ENCODE measurements at regions not wholly inside any gene's neighbourhood (a gene's known extent, or its start where the extent isn't known, plus 50 kb on each side); places are given as distances from the start of the nearest gene placed in this dataset.

DNA sequence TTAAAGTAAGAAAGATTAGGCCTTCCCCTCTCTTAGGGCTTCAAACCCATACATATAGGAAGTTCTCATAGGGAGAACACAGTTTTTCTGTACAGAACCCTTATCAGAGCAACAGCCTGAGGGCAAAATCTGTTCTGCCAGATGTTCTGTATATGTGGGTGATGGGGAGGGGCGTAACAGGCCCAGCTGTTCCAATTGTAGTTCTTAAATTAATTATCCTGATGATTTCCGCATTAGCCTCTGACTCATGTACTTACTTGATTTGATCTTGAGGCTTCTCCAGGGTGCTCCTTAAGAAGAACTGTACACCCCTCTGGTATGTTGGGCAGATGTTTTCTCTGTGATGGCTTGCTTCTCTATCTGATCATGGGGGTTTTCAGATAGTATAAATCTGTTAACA is 123.1 kb upstream of the C11orf87 start:
- no peak for DNase-seq

DNA sequence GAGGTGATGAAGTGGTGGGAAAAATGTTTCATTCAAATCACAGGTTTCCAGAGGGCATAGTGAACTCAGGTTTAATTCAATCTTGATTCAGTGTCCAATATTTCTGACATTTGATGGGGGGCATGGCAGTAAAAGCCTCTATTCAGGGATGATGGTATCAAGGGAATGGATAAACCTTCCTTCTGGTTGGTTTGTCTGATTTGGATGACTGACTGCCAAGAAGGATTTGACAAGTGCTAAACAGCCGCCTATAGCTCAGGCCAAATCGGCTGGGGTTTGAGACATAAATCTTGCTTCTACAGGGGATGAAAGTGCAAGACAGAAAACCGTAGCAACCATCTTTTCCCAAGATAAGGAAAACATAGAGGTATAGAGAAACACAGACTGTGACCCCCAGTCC is 121.8 kb upstream of the C11orf87 start:
- DNase-seq: no peak

DNA sequence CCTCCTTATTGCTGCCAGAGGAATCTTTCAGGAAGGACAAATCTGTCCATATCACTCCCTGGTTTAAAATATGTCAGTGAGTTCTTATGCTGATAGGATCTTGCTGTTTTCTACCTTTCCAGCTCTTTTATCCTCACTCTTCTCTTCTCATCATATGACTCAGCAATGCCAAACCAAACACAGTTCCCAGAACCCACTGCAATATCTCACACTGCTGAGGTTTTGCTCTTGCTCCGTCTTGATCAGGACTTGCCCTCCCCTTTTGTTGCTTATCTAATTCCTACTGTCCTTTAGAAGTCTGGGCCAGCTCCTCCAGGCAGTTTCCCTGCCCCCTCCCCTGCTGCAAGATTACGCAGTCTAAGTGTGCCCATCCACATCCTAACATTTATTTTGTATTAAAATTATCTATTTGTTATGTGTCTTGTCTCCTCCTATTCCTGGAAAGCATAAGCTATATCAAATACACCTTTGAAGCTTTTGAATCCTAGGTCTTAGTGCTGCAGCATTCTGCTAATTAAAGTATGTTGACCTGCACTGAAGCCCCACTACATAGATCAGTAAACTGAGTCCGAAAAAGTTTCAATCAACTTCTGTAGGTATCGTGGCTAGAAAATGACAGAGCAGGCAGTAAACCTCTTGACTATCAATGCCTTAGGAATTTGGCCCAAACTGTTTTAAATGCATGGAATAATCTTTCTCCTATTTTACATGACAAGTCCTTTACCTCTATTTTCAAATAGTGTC is 119.2 kb upstream of the C11orf87 start:
- DNase-seq: no peak

DNA sequence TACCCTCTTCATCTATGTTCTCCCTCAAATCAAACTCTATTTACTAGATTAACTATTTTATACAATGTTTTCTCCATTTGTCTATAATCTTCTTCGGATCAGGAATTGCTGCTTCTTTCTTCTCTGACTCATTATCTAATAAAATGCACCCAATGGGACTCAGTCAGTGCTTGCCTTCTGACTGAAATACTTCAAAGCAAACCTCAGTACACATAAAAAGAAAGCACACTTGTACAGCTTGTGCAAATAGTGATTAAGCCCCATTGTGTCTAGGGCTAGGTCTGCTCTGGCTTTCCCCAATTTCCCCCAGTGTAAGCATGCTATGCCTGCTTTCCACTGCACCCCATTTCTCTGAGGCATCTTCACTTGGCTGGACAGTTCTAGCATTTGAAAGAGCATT is 118.6 kb upstream of the C11orf87 start:
- no peak for DNase-seq

DNA sequence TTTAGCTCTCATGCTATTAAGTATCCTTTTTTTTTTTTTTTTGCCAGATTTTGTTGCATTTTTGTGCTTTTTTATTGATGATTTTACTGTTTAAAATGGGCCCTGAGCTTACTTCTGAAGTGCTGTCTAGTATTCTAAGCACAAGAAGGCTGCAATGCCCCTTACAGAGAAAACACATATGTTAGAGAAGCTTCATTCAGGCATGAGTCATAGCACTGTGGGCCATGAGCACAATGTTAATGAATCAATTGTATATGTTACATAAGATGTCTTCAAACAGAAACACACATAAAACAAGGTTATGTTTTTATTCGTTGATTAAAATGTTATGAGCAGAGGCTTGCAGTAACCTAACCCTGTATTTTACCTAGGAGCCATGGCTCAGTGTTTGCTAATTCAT is 117.8 kb upstream of the C11orf87 start:
- no peak for DNase-seq

DNA sequence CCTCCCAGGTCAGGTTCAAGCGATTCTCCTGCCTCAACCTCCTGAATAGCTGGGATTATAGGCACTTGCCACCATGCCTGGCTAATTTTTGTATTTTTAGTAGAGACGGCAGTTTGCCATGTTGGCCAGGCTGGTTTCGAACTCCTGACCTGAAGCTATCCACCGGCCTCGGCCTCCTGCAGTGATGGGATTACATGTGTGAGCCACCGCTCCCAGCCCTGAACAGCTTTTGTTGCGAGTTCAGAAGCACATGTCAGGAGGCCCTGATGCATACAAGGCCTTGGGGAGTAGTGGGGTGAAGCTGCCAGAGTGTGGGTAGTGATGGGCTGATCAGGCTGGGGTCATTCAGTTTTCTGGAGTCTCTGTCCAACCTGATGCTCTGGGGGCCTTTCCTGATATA is 117.0 kb upstream of the C11orf87 start:
- DNase-seq: no peak

DNA sequence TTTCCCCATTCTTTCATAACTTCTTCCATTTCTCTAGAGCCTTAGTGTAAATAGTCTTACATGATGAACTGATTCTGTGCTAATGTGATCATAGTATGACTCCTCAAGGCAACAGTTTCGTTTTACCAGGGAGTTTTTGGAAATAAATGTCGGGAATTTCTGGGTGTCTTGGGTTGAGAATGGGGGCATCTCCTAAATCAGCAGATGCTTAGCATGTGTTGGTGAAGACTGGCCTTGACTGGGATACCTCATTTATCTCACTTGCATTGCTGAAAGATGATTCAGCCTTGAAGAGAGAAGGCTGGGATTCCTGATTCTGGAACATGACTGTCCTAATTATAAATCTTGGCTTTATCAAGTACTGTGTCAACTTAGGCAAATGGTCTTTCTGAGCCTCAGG is 115.7 kb upstream of the C11orf87 start:
- no peak for DNase-seq

DNA sequence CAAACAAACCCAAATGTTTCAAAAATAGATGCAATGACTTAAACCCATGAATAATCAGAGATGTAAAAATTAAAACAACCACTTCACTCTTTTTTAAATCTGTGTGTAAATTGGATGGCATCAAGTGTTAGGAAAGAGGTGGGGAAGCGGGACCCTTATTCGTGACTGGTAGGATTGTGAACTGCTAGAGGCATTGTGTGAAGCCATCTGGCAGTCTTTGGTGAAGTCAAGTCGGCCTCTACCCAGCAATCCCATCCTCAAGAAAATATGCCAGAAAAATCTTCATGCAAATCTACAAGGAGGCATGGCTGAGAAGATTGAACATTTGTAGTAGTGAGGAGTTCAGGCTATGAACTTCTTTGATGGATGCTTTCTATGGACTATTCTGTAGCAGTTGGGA is 114.6 kb upstream of the C11orf87 start:
- no peak for DNase-seq

DNA sequence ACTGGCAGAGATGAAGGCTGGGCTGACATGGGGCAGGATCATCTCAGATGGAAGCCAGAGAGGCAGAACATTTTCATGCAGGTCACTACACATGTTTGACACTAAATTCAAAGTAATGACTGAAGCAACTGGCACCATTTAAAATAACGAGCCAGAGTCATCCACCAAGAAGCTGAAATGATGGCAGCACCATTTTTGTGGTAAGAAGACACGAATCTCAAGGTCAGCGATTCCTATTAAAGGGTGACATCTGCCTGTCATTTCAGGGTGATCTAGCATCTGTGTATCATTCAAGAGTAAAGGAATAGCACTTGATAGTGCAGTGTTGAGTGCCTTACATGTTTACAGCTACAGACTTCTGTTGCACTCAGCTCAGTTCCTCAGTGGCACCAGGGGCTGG is 113.4 kb upstream of the C11orf87 start:
- DNase-seq: no peak

DNA sequence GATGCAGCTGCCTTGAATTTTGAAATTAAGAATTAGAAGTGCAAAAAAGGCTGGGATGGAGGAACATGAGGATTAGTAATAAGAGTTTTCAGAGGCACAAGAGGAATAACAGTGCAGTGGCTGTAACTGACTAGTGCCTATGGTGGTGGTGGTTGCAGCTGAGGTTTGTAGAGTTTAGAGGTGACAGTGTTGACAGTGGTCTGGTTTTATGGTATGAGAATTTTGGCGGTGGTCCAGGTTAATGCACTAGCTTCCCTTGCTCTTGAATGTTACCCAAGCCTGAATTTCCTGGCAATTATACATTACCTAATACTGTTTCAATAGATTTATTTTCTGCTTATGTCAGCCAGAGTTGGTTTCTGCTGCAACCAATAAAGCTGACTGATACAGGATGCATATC is 112.8 kb upstream of the C11orf87 start:
- no peak for DNase-seq

DNA sequence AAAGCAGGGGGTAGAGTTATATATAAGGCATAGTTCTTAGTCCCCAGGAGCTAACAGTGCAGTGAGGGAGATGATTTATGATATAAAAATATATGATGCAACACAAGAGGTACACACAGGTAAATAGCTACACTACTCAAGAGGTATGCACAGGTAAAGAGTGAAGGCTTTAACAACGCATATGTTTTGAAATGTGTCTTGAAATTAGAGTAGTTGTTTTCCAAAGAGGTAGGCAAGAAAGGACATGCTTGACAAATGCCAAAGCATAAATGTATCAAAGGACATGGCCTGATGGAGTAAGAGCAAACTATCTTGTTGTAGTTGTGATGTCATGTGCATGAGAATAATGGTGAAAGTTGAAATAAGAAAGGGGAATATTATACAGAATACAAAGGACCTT is 104.3 kb upstream of the C11orf87 start:
- no peak for DNase-seq

DNA sequence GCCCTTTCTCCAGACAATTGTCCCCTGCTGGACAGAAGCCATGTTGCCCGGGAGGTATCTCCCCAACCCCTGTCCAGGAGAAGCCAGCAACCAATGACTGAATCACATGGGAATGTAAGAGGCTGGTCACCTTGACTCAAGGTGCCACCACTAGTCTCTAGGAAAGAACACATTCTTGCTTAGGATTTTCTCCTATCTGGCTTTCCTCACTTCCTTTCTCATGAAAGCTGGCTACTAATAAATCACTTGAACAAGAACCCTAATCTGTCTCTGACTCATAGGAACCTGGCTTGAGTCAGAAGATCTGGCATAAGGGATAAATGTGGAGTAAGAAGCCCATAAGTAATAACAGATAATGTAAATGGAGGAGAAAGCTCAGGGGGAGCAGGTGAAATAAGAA is 101.4 kb upstream of the C11orf87 start:
- DNase-seq: no peak

DNA sequence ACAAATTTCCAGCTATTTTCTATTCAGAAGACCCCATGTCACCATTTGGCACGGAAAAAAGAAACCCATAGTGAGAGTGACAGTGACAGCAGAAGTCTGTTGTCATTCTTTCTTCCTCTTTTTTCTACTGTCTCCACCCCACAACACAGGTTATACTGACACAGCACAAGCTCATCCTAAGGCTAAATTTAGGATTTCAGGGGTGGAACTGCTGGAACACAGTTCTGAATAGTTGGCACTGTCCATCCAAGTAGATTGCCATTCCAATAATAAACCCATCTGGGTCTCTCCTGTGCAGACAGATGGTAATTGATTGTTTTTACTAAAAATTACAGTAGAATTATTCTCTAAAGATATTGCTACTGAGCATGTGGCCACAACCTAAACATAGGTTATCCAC is 95.2 kb upstream of the C11orf87 start:
- DNase-seq: no peak

DNA sequence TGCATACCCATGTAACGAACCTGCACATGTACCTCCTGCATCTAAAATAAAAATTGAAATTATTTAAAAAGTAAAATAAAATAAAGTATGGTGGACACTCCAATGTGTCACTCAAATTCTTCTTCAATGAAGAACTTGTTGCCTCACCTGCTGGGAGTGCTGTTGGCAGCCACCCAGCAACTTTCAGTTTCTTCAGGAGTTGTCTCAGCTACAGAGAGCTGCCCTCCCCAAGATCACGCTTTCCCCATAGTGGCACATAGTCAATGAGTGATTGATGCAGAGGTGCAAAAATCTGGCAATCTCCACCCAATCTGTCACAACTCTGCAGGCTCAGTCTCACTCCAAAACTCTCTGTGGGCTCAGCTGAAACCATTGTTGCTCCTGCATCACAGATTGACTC is 92.3 kb upstream of the C11orf87 start:
- DNase-seq: no peak

DNA sequence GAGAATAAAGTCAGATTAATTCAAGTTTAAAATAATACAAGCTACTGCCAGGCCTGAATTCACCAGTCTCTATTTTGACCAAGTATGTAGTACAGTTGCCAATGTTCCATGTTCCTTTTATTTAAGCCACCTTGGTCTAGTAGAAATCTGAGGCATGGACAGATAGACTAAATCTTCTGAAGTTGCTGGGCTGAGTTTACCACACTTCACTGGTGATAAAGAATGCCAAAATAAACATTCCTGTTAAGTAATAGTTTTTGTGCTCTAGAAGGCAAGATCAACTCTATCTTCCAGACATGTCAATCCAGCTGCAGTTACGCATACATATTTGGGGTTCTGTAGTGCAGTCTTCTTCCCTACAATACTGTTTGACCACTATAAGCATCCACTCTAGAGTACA is 83.9 kb upstream of the C11orf87 start:
- DNase-seq: no peak

DNA sequence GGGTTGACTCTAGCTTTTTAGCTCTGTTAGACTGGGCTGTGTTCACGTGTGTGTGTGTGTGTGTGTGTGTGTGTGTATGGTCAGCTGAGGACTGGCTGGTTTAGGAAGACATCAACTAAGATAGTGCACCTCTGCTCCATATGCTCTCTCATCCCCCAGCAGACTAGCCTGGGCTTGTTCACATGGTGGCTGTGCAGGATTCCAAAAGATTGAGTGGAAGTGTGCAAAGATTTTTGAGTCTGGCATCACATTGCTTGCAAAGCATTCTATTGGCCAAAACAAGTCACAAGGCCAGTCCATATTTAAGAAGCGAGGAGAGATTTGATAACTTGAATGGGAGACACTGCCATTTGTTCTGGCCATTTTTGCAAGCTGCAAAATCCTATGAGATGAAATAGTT is 79.7 kb upstream of the C11orf87 start:
- DNase-seq: no peak

DNA sequence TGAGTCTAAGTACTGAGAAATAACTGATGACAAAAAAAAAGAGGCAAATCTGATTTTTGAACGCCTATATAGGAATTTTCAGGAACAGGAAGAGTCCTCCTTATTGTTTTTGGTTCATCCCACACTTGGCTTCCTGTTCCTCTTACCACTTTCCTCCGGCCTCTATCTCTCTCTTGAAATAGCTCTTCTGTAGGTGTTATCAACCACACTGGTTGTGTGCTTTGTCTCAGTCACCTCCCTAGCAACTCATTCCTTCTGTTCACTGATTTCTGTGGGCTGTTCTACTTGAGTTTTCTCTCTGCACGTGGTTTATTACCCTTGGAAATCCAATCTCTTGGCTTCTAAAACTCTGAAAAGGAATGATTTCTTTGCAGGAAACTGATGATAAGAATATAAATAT is 78.7 kb upstream of the C11orf87 start:
- no peak for DNase-seq

DNA sequence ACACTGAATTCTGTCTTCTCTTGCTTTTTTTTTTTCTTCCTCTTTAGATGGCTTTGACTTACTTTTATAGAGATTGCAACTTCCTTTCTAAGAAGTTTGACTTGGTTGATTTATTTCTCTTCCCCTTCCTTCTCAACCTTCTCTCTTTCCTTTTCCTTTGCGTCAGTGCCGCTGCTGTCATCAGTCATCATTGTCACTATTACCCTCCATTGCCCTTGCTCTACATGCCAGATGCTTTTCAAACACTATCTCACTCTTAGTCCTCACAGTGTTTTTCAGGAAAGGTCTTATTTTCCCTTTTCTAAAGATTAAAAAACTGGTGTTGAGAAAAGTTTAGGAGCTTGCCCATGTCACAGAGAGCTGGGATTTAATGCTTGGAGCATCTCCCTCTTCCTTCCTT is 74.7 kb upstream of the C11orf87 start:
- DNase-seq: no peak

DNA sequence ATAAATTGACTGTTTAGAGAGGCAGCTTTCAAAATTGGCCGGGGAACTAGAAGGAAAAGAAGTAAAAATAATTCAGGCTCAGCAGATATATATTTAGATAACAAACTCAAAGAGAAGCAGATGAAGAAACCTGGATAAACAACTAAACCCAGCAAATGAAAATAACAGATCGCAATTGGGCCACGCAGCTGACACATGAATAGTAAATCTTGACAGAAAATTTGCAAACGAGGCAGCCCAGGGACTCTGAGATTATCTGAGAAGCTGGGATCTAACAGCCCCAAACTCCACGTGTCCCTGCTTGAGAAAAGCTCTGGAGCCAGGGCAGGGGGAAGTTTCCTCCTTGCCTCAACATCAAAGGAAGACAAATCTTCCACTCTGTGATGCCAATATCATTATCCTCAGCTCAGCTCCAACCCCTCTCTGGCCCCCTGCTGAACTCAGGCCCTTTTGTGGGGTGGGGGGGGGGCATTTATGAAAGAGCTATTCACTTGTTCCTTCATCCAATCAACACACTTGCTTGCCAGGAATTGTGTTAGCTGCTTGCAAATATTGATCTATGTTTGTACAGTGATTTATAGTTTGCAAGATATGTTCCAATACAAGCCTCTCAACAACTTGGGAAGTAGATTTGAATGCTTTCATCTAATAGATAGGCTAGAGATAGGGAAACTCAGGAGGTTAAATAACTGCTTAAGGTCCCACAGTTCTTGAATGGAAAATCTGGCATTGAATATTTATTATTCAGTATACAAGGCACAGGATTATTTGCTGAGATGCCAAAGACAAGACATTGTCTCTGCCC is 72.5 kb upstream of the C11orf87 start:
- no peak for DNase-seq

DNA sequence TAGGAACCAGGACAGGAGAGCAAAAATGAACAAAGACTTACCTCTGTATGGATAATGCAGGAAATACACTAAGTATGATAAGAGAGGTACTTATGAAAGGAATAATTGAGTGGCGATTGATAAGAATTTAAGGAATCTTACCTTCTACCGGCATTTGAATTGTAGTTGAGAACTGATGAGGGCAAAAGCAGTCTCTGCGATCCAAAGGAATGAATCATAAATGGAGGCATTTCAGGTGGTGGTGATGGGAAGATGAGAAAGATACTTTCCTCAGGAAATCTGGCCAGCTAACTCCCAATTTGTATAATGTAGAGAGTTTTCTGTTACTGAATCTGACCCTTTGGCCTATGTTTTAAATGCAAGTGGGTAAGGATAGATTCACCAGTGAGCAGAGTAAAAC is 71.9 kb upstream of the C11orf87 start:
- no peak for DNase-seq

DNA sequence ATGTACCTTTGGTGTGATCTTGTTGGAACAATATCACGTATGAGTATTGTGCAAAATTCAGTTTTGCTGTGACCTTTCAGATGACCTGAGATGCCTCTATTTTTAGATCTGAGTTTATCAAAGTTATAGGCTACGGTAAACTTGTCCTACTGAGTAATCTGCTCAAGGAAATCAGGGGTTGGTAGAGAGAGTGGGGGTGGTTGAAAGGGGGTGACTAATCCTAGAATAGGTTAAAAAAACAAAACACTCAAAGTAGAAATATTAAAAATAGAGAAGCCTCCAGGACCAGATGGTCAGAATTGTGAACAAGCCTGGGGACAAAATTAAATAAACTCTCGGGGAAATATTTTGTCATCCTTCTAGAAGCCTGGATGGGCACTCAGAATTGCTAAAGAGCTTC is 59.9 kb upstream of the C11orf87 start:
- DNase-seq: no peak

DNA sequence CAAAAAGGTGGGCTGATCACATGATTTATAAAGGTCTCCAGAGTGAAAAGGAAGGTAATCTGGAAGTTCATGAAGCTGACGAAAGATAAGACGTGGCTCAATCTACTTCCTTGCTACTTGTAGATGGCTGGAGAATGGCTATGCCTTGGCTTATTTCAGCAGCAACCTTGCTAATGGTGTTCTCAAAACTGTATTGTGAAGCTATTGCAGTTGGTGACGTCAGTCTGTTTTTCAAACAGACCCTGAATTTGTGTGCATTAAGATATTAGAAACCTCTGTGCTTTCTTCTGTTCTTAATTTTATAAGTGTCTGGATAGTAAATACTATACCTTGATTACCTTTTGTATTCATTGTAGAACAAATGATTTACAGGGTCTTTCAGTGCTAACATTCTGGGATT is 58.3 kb upstream of the C11orf87 start:
- DNase-seq: no peak

DNA sequence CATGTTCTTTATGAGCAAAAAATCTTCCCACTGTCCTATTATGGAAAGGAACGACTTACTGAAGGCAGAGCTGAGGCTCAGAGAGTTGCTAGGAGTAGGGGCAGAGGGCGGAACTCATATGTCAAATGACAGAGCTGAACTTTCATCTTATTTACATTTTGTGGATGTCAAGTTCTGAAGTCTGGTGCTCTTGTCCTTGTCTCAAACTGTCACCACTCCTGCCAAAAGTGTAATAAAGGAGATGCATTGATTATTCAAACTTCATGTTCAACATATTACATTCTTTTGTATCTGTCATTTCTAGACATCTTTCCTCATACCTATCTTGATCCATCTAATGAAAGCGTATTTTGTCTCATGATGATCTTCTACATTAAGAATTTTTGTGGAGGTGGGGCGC is 57.1 kb upstream of the C11orf87 start:
- no peak for DNase-seq

DNA sequence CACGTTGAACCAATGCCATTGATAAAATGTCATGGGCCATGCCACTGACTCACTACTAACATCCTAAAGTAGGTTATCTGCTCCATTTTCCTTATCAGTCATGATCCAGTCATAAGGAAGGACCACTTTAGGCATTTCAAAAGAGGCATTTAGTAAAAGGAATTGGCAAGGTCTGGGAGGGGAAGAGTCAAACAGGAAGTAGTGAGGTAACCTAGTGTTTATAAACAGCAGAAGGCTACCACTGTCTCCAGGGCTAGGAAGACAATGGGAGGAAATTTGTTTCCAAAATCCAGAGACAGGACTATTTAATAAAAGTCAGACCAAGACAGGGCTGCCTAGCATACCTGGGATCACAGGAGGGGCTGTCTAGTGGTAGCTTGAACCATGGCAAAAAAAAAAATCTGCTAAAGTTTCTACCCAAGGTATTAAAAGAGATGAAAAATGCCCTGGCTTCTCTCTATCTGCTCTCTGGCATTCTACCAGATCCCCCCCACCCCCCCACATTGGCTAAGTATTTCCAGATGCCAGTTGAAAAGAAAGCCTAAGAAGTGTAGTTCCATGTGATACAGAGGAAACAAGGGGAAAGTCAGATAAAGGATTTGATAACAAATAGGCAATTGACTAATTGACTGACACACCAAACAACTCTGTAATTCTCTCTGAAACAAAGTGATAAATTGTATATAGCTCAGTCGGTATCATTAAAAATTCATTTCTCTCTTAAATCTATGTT is 50.4 kb upstream of the C11orf87 start:
- no peak for DNase-seq

All from CD4-positive, alpha-beta T cell treated with Interleukin-1 beta for 1 hour (primary cell).